GM12878 (cell line): ENCODE measurements at regions not wholly inside any gene's neighbourhood (a gene's known extent, or its start where the extent isn't known, plus 50 kb on each side); places are given as distances from the start of the nearest gene placed in this dataset.

Source experiments
- ATAC-seq: fragments of 200-7000 bp; cut with Tn5 transposase; 3 replicates; pipeline ENCODE4 v1.9.1; 2020; ENCODE audit warnings: mild to moderate bottlenecking, moderate library complexity
- BruUV-seq: library from RNA; stranded (reverse); fragments of 400-500 nt; replicated peaks from 2 replicates; lab custom pipeline; 2021; lab: Mats Ljungman, UMichigan
- CTCF ChIA-PET: fragments of 300-600 bp; sonication (Branson Sonifier 250); formaldehyde crosslinking; extraction: SDS; loops from one replicate; lab custom pipeline; 2021; ENCODE audit warnings: inconsistent platforms; lab: Yijun Ruan, JAX
- POLR2A ChIA-PET: fragments of 350-600 bp; formaldehyde crosslinking; extraction: SDS; loops from one replicate; lab custom pipeline; 2021; ENCODE audit warnings: inconsistent platforms; lab: Charles Lee
- RAD21 ChIA-PET: fragments of 300-600 bp; sonication (Branson Sonifier 250); formaldehyde crosslinking; loops from one replicate; lab custom pipeline; 2023; ENCODE audit warnings: antibody characterized with exemption; ENCODE audit not compliant: unreplicated experiment; lab: Charles Lee
- SMC1A ChIA-PET: fragments of 300-600 bp; sonication (Branson Sonifier 250); formaldehyde crosslinking; loops from one replicate; lab custom pipeline; 2023; ENCODE audit not compliant: unreplicated experiment, uncharacterized antibody; lab: Charles Lee
- DNase-seq: peaks from one replicate; pipeline ENCODE4 v3.0.0-alpha.2; 2011; ENCODE audit warnings: low read depth, low spot score
- FAIRE-seq: peaks from 3 replicates; lab custom pipeline; 2011; peaks lifted over from hg19 to GRCh38; lab: Jason Lieb, UNC
- H2AFZ ChIP-seq: 2 replicates; pipeline ENCODE4 v1.6.0; 2011; ENCODE audit warnings: low read depth, low read length, control low read depth; ENCODE audit not compliant: control insufficient read depth
- H3K27ac ChIP-seq: 2 replicates; pipeline ENCODE4 v1.5.1; 2011; ENCODE audit warnings: control low read depth; ENCODE audit not compliant: control insufficient read depth, insufficient read depth
- H3K27me3 ChIP-seq, 2 experiments: replicated peaks in 1 of 2; 2 replicates each; pipeline versions ENCODE4 v1.6.0 to v1.6.1; 2011; ENCODE audit warnings: low read length in 1 of 2; ENCODE audit not compliant: control insufficient read depth in 2 of 2, insufficient read depth in 2 of 2
- H3K36me3 ChIP-seq, 2 experiments: 2 replicates each; pipeline ENCODE4 v1.5.1; 2011; ENCODE audit warnings: low read length in 1 of 2; ENCODE audit not compliant: control insufficient read depth in 2 of 2, insufficient read depth in 2 of 2
- H3K4me1 ChIP-seq: 2 replicates; pipeline ENCODE4 v1.6.1; 2011; ENCODE audit warnings: mild to moderate bottlenecking, low read length, moderate library complexity, mixed read lengths; ENCODE audit not compliant: control insufficient read depth, insufficient read depth
- H3K4me2 ChIP-seq: 2 replicates; pipeline ENCODE4 v1.6.0; 2011; ENCODE audit warnings: control low read depth; ENCODE audit not compliant: control insufficient read depth, insufficient read depth
- H3K4me3 ChIP-seq: fragments of 200-600 bp; sonication (generic); 2 replicates; pipeline ENCODE4 v1.5.1; 2016
- H3K79me2 ChIP-seq: 2 replicates; pipeline ENCODE4 v1.6.0; 2011; ENCODE audit warnings: low read length; ENCODE audit not compliant: control insufficient read depth, insufficient read depth
- H3K9ac ChIP-seq: 2 replicates; pipeline ENCODE4 v1.8.0; 2011; ENCODE audit warnings: low read length, control low read depth, mixed read lengths; ENCODE audit not compliant: control insufficient read depth, insufficient read depth
- H3K9me3 ChIP-seq: replicated peaks from 3 replicates; pipeline ENCODE4 v1.5.1; 2011; ENCODE audit warnings: mild to moderate bottlenecking, low read length; ENCODE audit not compliant: control insufficient read depth, insufficient read depth
- H4K20me1 ChIP-seq: 2 replicates; pipeline ENCODE4 v1.6.0; 2011; ENCODE audit not compliant: control insufficient read depth, insufficient read depth
- BACH1 ChIP-seq: fragments of 450-650 bp; IDR thresholded peaks from 2 replicates; pipeline ENCODE4 v1.6.1; 2017; ENCODE audit warnings: mild to moderate bottlenecking, borderline replicate concordance
- BHLHE40 ChIP-seq, 2 experiments: fragments of 450-650 bp in 1 of 2; IDR thresholded peaks; 2 replicates each; pipeline ENCODE4 v1.6.1; 2011 to 2017; ENCODE audit warnings: low read depth in 2 of 2, borderline replicate concordance in 1 of 2, improper control_type of control experiment in 1 of 2, low read length in 1 of 2, mild to moderate bottlenecking in 1 of 2
- CHD1 ChIP-seq: IDR thresholded peaks from 2 replicates; pipeline ENCODE4 v1.6.1; 2012; ENCODE audit warnings: low read depth, low read length, improper control_type of control experiment
- HCFC1 ChIP-seq: fragments of 150-350 bp; IDR thresholded peaks from 2 replicates; pipeline ENCODE4 v1.6.1; 2014; ENCODE audit warnings: low read length
- IRF4 ChIP-seq: IDR thresholded peaks from 2 replicates; pipeline ENCODE4 v1.6.1; 2011; ENCODE audit warnings: low read depth, low read length
- NFIC ChIP-seq: IDR thresholded peaks from 2 replicates; pipeline ENCODE4 v1.6.1; 2012; ENCODE audit warnings: low read depth, mild to moderate bottlenecking, inconsistent platforms, low read length, moderate library complexity
- PAX5 ChIP-seq: IDR thresholded peaks from 2 replicates; pipeline ENCODE4 v1.6.1; 2011; ENCODE audit warnings: low read depth, low read length, borderline replicate concordance
- POU2F2 ChIP-seq: IDR thresholded peaks from 3 replicates; pipeline ENCODE4 v1.6.1; 2011; ENCODE audit warnings: low read depth, mild to moderate bottlenecking, low read length, borderline replicate concordance
- PRDM15 ChIP-seq: fragments of 450-650 bp; formaldehyde crosslinking; IDR thresholded peaks from 2 replicates; pipeline ENCODE4 v1.4.0; 2020; ENCODE audit warnings: mild to moderate bottlenecking, moderate library complexity
- RELA ChIP-seq: fragments of 450-650 bp; IDR thresholded peaks from 2 replicates; pipeline ENCODE4 v1.8.0; 2014; ENCODE audit warnings: borderline replicate concordance; ENCODE audit not compliant: partially characterized antibody
- SPI1 ChIP-seq: IDR thresholded peaks from 2 replicates; pipeline ENCODE4 v1.6.1; 2011; ENCODE audit warnings: low read depth, mild to moderate bottlenecking, low read length, moderate library complexity, borderline replicate concordance; ENCODE audit not compliant: insufficient read depth
- ZNF207 ChIP-seq: fragments of 450-650 bp; IDR thresholded peaks from 2 replicates; pipeline ENCODE4 v1.6.1; 2014; ENCODE audit warnings: antibody characterized with exemption, mild to moderate bottlenecking, borderline replicate concordance
- in situ Hi-C: fragments of 300-500 bp; cut with MboI; formaldehyde crosslinking; loops from 9 replicates; pipeline ENCODE4 v1.14.3; 2018; ENCODE audit warnings: mixed read lengths
- intact Hi-C: fragments of 100-400 bp; cut with micrococcal nuclease; formaldehyde crosslinking; loops from one replicate; pipeline ENCODE4 v1.14.2; 2022; ENCODE audit not compliant: unreplicated experiment

DNA sequence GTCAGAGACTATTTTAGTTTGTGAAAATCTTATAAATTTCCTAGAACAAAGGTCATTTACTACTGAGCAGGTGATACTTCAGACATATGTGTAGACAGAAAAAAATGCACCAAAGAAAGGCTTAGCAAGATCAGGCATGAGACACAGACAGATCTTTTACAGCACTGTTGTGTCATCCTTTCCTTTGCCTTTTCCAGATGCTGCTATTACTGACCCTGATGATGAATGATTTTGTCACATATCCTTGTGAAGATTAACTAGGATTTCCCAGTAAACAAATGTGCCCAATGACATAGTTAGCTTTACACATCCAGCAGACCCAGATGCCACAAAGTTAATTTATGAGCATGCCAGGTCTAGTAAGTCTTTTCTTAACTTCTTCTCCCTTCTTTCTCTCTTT, 68.2 kb downstream of the DMRTA1 start:
- no peaks in the 10 kb centered on the region for H3K4me1 ChIP-seq
- H3K27me3 ChIP-seq, result no peaks in the 10 kb centered on the region
- TF ChIP-seq SPI1 (no peak), PAX5 (no peak), NFIC (no peak), PRDM15 (CRISPR knock-in tag) (no peak), CHD1 (no peak), IRF4 (no peak), BACH1 (no peak), BHLHE40 (IDR thresholded peaks at IDR 0.05; ENCODE audit: borderline replicate concordance in 1 of 2, low read depth in 2 of 2, low read length in 1 of 2) (no peak), RELA (no peak), POU2F2 (no peak), ZNF207 (no peak), HCFC1 (no peak)
- no peak overlapping the region for H3K27ac ChIP-seq
- no peaks in the 10 kb centered on the region for H3K36me3 ChIP-seq
- intact Hi-C loops, result no loop called here
- H3K9me3 ChIP-seq, result no peaks in the 10 kb centered on the region
- CTCF ChIA-PET, result interaction anchor here (1.8 kb wide), 1 partner anchor 45 kb away, joined by 4 read pairs; no protein-coding TSS in a partner anchor
- no peak overlapping the region for H3K9ac ChIP-seq
- DNase-seq (no peak), ATAC-seq (no peak), FAIRE-seq (no peak)
- no TSS peak for BruUV-seq
- H2AFZ ChIP-seq, result no peak overlapping the region
- in situ Hi-C loops, result no loop called here
- POLR2A ChIA-PET, result no interaction called here
- H3K79me2 ChIP-seq, result no peaks in the 10 kb centered on the region
- H3K4me2 ChIP-seq, result no peak overlapping the region
- no peaks in the 10 kb centered on the region for H4K20me1 ChIP-seq
- H3K4me3 ChIP-seq, result no peak overlapping the region
- SMC1A ChIA-PET, result interaction anchor here (2.3 kb wide), 1 partner anchor 14 kb away, joined by 16 read pairs; no protein-coding TSS in a partner anchor
- RAD21 ChIA-PET, result interaction anchor here (1.9 kb wide), 1 partner anchor 14 kb away, joined by 13 read pairs; no protein-coding TSS in a partner anchor
